HuH-7.5 (cell line): ENCODE measurements at regions not wholly inside any gene's neighbourhood (a gene's known extent, or its start where the extent isn't known, plus 50 kb on each side); places are given as distances from the start of the nearest gene placed in this dataset.
A peak's percentile ranks its signal among the peaks of the same experiment; 100 is the strongest.

Source experiments
- DNase-seq: peaks from one replicate; pipeline ENCODE4 v3.0.0; 2011; ENCODE audit warnings: low spot score

- no peak for DNase-seq
These were observed 191.1 kb downstream of the TTLL2 start for GRCh38 chr6:167515873-167516507.

DNA sequence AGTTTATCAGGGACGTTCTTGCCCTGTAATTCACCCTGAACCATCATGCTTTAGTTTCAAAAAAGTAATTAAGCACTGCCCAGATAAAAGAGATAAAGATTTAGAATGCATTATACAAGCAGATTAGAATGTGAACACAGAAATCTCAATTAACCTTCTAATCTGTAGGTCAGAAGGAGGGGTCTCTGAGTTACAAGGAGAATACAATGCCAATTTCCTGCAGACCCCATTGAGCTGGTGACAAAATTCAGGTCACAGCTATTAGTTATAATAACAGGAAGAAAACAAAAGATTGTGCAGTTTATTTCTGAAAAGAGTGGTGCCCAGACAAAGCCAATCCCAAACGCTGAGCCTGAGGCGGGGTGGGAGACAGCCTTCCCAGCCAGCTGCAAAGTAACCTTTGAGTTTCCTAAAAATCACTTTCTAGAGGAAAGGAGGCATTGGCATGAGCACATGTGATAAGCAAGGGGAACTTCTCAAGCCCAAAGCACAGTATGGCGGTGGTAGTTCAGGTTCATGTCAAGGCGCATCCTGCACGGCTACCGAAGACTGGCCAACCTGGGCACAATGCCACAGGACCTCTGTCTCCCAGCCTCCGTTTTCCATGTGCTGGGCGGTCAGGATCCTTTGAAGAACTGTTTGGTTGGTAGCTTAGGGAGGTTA lies 192.5 kb downstream of the TTLL2 start:
- no peak for DNase-seq

- DNase-seq = no peak
These were observed 198.5 kb downstream of the TTLL2 start for GRCh38 chr6:167523426-167523825.

GRCh38 chr6:167524261-167525111 lies 199.6 kb downstream of the TTLL2 start:
- no peak for DNase-seq

- no peak for DNase-seq
These were observed 200.9 kb downstream of the TTLL2 start for GRCh38 chr6:167525774-167526173.

DNA sequence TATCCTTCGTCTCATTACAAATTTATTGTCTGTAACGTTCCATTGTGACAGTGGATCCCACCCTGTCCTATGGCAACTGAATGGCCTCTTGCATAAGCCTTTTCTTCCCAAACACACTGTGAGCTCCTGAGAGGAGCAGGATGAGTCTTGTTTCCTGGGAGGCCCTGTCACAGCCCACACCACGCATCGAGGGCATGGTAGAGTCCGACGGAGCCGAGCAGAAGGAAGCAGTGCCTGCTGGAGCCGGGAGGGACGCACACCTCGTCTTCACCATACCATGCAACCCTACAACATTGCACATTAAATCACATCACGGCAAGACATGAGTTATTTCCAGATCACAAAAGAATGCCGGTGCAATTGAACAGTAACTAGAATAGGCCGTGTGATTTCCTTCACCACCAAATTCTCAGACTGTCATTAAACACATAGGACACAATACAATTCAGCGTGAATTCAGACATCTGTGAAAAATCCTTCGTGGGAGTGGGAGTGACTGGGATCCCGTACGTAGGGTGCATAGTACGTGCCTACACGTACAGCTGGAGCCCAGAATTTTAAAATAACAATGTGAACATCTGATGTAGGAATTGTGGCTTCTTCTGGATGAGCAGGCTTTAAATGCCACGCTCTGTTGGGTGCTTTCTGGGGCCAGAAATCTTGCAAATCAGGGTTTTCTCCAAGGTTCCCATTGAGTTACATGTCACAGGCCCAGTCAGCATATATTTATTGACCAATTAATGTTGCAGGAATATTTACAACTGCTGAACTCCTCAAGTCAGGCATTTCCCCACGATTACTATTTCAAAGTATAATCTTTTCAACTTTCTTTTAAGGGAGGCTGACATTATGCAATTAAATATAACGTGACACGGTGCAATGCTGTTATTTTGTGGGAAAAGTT lies 201.8 kb downstream of the TTLL2 start:
- DNase-seq = no peak

DNA sequence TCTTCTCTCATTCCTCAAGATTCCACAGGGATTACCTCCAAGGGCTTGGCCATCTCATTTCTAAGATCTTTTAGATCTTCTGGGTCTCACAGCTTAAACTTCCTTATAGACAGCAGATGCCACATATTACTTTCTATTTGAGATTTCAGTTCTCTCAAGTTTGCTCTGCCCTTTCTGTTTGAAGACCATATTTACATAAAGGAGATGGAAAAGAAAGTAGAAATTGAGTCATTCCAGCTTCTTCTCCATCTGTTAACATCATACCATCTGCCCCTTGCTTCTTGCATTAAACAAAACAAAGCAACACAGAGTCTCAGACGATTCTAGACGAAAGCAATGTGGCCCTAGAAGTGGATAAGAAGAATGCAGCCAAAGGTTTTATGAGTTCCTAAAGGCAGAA lies 203.4 kb downstream of the TTLL2 start:
- no peak for DNase-seq

GRCh38 chr6:167528976-167529375 lies 204.1 kb downstream of the TTLL2 start:
- no peak for DNase-seq

GRCh38 chr6:167529444-167530335 lies 204.8 kb downstream of the TTLL2 start:
- DNase-seq = no peak

DNA sequence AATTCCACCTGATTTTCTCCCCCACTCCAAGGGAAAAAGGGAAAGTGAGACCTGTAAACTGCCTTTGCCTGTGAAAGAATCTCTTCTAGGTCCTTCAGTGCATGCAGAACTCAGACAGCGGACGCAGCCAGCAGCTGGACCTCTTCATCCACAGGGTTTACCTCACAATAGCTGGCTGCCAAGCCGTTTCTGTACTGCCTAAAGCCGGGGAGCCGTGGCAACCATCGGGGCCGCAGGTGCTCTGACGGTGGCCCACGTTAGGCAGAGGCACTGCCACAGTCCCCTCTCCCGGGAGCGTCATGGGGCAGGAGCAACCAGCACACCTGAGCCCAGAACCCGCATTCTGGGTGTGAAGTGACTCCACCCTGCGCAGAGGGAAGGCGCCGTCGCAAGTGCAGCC lies 206.1 kb downstream of the TTLL2 start:
- no peak for DNase-seq

DNA sequence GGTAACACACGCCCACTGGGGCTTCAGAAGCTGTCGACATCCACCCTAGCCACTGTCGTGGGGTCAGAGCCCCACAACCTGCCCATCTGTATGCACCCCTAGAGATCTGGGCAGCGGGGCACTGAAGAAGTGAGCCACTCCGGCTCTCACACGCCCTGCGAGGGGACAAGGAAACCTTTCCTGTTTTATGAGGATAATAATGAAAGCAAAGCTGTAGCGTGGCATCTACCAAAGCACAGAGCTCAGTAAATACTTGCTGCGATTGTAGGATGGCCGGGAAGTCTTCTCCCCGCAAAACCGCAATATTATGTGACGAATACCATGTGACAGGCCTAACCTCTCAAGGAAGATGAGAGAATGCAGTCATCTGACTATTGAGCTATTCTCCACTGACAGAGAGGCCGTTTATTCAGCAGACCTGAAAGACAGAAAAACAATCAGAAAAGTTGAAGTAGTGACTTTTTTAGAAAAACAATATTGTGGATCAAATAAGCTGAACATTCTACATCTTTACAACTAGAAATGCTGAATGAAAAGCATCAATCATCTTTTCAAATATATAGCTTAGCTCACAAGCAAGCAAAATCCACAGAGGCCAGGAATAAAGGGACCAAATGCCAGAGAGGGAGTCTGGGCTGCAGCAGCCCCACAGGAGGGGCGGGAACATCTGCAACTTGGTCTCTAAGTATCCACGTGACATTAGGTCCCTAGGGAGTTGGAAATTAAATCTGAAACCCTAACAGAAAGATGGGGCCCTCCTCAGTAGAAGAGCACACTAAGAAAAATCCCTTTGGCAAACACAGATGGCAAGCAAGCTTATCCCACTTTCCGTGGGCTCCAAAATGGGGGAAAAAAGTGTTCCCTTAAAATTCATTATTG lies 207.8 kb downstream of the TTLL2 start:
- no peak for DNase-seq

DNA sequence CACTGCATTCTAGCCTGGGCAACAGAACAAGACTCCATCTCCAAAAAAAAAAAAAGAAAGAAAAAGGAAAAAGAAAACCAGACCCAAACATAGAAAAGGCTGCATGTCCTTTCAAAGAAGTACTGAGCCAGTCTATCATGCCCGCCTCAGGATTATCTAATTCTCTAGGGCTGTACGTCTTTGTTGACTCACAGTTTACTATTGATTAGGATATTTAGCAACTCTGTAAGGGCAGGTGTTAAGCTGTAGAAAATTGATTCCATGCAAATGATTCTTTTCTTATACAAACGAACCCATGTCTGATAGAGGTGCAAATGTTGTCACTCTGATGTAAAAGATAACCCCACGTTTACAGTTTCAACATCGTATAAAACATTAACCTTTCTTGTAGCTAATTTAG lies 209.0 kb downstream of the TTLL2 start:
- DNase-seq = peak; percentile 50

DNA sequence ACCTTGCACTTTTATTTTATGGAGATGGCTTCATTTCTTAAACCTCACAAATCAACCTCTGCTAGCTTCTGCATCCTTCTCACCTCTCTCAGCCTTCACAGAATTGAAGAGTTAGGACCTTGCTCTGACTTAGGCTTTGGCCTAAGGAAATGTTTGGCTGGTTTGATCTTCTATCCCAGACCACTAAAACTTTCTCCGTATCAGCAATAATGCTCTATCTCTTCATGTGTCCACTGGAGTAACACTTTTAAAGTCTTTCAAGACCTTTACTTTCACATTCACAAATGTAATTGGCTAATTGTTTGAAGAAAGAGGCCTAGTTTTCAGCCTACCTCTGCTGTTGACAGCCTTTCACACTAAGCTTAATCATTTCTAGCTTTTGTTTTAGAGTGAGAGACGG lies 212.9 kb downstream of the TTLL2 start:
- no peak for DNase-seq

GRCh38 chr6:167538746-167539145 lies 213.9 kb downstream of the TTLL2 start:
- no peak for DNase-seq

GRCh38 chr6:167540796-167541195 lies 215.9 kb downstream of the TTLL2 start:
- DNase-seq = no peak

- no peak for DNase-seq
These were observed 216.7 kb downstream of the TTLL2 start for GRCh38 chr6:167541544-167541943.

GRCh38 chr6:167543602-167544497 lies 219.0 kb downstream of the TTLL2 start:
- no peak for DNase-seq

- no peak for DNase-seq
These were observed 221.9 kb downstream of the TTLL2 start for GRCh38 chr6:167546611-167547327.
